HFFc6 (cell line): ENCODE measurements at regions not wholly inside any gene's neighbourhood (a gene's known extent, or its start where the extent isn't known, plus 50 kb on each side); places are given as distances from the start of the nearest gene placed in this dataset.
"Not testable (repeated sequence)": the region's sequence is repeated elsewhere in the genome, so short reads cannot be mapped to it uniquely, and the experiment has no call there.

Source experiments
- DNase-seq: peaks from one replicate; pipeline ENCODE4 v3.0.0-alpha.2; 2018
- H3K27ac Mint-ChIP-seq: 2 replicates; pipeline ENCODE4 v1.8.0; 2020; ENCODE audit warnings: mild to moderate bottlenecking, mixed read lengths
- H3K27me3 Mint-ChIP-seq: 2 replicates; pipeline ENCODE4 v1.8.0; 2021; ENCODE audit warnings: mild to moderate bottlenecking, moderate library complexity, mixed read lengths; ENCODE audit not compliant: insufficient read depth
- H3K36me3 Mint-ChIP-seq: 2 replicates; pipeline ENCODE4 v1.8.0; 2021; ENCODE audit warnings: low read depth, mixed read lengths
- H3K4me1 Mint-ChIP-seq: 2 replicates; pipeline ENCODE4 v1.8.0; 2020; ENCODE audit warnings: low read depth, mixed read lengths
- H3K4me3 Mint-ChIP-seq: 2 replicates; pipeline ENCODE4 v1.8.0; 2020; ENCODE audit warnings: mild to moderate bottlenecking, moderate library complexity, mixed read lengths
- H3K9me3 Mint-ChIP-seq: 2 replicates; pipeline ENCODE4 v1.8.0; 2020; ENCODE audit warnings: mild to moderate bottlenecking, mixed read lengths
- TF ChIP-seq, protein P1 (sequence below): fragments of 200-600 bp; sonication (generic); IDR thresholded peaks from 2 replicates; pipeline ENCODE4 v1.5.0; 2021; ENCODE audit warnings: antibody characterized with exemption, mild to moderate bottlenecking

DNA sequence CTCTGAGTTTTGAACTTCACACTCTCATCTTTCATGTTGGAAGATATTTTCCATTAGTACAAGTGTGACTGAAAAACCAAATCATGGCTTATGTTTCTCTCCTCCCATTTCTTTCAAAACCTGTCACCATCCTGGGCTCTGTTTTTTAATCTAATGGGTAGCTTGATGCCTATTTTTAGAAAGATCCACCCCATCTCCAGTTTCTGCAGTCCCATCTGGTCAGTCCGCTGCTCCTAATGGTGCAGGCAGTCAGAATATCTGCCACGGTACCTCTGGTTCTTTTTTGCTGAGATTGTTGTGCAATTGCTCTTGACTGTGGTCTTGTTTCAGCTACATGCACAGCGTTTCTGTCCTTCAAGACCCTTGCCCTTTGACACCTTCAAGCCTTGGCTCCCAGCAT, 240.9 kb upstream of the CADM2 start:
- H3K9me3 Mint-ChIP-seq, result peaks cover 59% of the 10 kb centered on the region
- H3K4me3 Mint-ChIP-seq, result no peak overlapping the region
- no peak for DNase-seq
- no peaks in the 10 kb centered on the region for H3K36me3 Mint-ChIP-seq
- H3K27me3 Mint-ChIP-seq, result no peaks in the 10 kb centered on the region
- no peaks in the 10 kb centered on the region for H3K4me1 Mint-ChIP-seq
- TF ChIP-seq, protein P1, sequence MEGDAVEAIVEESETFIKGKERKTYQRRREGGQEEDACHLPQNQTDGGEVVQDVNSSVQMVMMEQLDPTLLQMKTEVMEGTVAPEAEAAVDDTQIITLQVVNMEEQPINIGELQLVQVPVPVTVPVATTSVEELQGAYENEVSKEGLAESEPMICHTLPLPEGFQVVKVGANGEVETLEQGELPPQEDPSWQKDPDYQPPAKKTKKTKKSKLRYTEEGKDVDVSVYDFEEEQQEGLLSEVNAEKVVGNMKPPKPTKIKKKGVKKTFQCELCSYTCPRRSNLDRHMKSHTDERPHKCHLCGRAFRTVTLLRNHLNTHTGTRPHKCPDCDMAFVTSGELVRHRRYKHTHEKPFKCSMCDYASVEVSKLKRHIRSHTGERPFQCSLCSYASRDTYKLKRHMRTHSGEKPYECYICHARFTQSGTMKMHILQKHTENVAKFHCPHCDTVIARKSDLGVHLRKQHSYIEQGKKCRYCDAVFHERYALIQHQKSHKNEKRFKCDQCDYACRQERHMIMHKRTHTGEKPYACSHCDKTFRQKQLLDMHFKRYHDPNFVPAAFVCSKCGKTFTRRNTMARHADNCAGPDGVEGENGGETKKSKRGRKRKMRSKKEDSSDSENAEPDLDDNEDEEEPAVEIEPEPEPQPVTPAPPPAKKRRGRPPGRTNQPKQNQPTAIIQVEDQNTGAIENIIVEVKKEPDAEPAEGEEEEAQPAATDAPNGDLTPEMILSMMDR, result no peak
- H3K27ac Mint-ChIP-seq, result no peak overlapping the region

DNA sequence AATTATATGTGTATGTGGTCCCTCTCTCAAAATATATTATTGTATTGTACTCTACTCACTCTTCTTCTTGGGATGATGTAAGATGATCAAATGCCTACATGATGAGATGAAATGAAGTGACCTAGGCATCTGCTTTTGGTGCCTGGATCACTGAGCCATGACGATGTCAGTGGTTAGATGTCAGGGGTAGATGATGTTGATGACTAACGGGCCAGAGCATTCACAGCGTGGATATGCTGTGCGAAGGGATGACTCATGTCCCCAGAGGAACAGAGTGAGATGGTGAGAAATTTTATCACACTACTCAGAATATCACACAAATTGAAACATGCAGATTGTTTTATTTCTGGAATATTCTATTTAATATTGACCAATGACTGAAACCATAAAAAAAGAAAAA, 233.9 kb upstream of the CADM2 start:
- no peak for DNase-seq
- no peak overlapping the region for H3K4me3 Mint-ChIP-seq
- no peaks in the 10 kb centered on the region for H3K36me3 Mint-ChIP-seq

GRCh38 chr3:84727616-84728015, 231.2 kb upstream of the CADM2 start:
- Mint-ChIP-seq H3K4me3 (no peak overlapping the region), H3K4me1 (no peaks in the 10 kb centered on the region), H3K27ac (no peak overlapping the region), H3K36me3 (no peaks in the 10 kb centered on the region), H3K9me3 (peaks cover 29% of the 10 kb centered on the region), H3K27me3 (no peaks in the 10 kb centered on the region)
- TF ChIP-seq, protein P1, result no peak
- DNase-seq, result no peak

More for the DNA sequence above, 233.9 kb upstream of the CADM2 start:
- H3K4me1 Mint-ChIP-seq, result no peaks in the 10 kb centered on the region
- H3K9me3 Mint-ChIP-seq, result peaks cover 41% of the 10 kb centered on the region
- TF ChIP-seq, protein P1, result no peak
- H3K27ac Mint-ChIP-seq, result no peak overlapping the region
- H3K27me3 Mint-ChIP-seq, result no peaks in the 10 kb centered on the region

GRCh38 chr3:84734731-84735130, 224.1 kb upstream of the CADM2 start:
- not testable (repeated sequence) for H3K4me3 Mint-ChIP-seq, H3K36me3 Mint-ChIP-seq, H3K27ac Mint-ChIP-seq, DNase-seq, H3K4me1 Mint-ChIP-seq, H3K27me3 Mint-ChIP-seq
- H3K9me3 Mint-ChIP-seq, result peaks cover 23% of the 10 kb centered on the region

GRCh38 chr3:84738086-84738485, 220.7 kb upstream of the CADM2 start:
- Mint-ChIP-seq H3K27ac (no peak overlapping the region), H3K27me3 (no peaks in the 10 kb centered on the region), H3K9me3 (peaks cover 8% of the 10 kb centered on the region), H3K4me1 (no peaks in the 10 kb centered on the region), H3K36me3 (no peaks in the 10 kb centered on the region), H3K4me3 (no peak overlapping the region)
- TF ChIP-seq, protein P1, result no peak
- DNase-seq, result no peak

GRCh38 chr3:84742915-84743425, 215.8 kb upstream of the CADM2 start:
- TF ChIP-seq, protein P1, result no peak
- no peak overlapping the region for H3K27ac Mint-ChIP-seq
- H3K36me3 Mint-ChIP-seq, result no peaks in the 10 kb centered on the region
- H3K9me3 Mint-ChIP-seq, result peaks cover 7% of the 10 kb centered on the region
- H3K4me3 Mint-ChIP-seq, result no peak overlapping the region
- no peak for DNase-seq
- H3K4me1 Mint-ChIP-seq, result no peaks in the 10 kb centered on the region
- H3K27me3 Mint-ChIP-seq, result no peaks in the 10 kb centered on the region
